ENCODE measurements at regions not wholly inside any gene's neighbourhood (a gene's known extent, or its start where the extent isn't known, plus 50 kb on each side); places are given as distances from the start of the nearest gene placed in this dataset.

DNA sequence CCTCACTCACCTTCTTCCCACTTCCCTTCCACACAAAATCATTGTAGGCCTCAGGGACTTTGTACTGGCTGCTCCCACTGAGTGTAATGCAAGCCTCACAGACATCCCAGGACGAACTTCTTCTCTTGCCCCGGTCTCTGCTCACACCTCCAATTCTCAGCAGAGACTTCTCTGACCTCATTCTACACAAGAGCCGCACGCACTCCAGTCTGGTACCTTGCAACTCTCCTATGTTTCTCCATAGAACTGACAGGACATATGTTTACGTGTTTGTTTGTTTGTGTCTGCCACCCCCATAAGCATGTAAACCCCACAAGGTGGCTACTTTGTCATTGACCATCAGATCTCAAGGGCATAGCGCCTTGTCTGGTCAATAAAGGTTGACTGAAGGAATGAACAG, 350.8 kb downstream of the AJAP1 start:
- DNase-seq (ENCODE audit: low spot score) = no peak

DNA sequence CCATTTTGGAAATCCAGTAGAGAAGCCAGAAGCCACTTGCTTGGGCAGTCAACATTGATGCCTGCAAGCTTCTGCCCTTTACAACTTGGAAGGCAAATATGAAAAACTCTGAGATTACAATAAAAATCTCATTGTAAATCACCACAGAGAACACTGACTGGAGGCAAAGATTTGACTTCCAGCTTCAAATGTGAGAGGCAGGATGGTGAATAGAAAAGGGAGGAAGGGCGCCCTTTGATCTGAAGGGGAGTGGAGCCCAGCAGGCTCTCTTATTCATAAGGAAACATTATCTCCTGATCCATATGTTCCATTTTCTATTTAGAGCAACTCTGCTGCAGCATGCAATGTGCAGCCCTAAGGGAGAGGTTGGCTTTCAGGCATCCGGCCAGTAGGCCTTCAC, 348.3 kb downstream of the AJAP1 start:
- no peak for DNase-seq (ENCODE audit: low spot score)

DNA sequence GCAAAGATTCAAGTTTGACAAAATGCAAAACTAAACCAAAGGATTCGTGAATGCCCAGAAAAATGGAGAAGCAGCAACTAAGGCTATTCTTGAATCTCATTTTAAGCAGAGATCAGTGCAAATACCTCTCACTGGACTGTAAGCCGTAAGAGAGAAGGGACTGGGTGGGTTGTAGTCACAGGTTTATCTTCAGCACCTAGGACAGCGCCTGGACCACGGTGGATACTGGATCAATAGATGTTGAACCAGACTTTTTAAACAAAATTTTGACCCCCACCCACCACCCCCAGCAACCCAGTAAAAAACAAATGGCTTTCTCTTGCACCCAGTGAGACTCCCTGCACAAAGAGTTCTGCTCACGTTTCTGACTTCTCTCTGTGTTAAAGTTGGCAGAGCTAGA, 347.1 kb downstream of the AJAP1 start:
- DNase-seq (ENCODE audit: low spot score) = no peak

GRCh38 chr1:4986306-4986705, 331.9 kb downstream of the AJAP1 start:
- DNase-seq (ENCODE audit: low spot score) = no peak

GRCh38 chr1:4984841-4985240, 330.4 kb downstream of the AJAP1 start:
- DNase-seq (ENCODE audit: low spot score) = no peak

DNA sequence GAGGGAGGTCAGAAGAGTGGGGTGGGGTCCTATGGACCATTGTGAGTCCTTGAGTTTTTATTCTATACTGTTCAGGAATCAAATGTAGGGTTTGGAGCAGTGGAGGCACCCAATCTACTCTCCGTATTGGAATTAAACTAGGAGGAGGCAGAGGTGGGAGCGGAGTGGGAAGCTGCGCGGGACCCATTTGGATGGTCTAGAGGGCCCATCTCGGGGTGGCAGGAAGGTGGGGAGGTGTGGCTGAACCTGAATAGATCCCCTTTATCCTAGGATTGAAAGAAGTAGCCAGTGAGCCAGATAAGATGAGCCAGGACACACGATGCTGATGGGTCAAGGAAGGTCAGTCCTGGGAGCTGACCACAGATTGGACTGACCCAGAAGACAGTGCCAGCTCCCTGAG, 325.8 kb downstream of the AJAP1 start:
- DNase-seq (ENCODE audit: low spot score) = no peak

DNA sequence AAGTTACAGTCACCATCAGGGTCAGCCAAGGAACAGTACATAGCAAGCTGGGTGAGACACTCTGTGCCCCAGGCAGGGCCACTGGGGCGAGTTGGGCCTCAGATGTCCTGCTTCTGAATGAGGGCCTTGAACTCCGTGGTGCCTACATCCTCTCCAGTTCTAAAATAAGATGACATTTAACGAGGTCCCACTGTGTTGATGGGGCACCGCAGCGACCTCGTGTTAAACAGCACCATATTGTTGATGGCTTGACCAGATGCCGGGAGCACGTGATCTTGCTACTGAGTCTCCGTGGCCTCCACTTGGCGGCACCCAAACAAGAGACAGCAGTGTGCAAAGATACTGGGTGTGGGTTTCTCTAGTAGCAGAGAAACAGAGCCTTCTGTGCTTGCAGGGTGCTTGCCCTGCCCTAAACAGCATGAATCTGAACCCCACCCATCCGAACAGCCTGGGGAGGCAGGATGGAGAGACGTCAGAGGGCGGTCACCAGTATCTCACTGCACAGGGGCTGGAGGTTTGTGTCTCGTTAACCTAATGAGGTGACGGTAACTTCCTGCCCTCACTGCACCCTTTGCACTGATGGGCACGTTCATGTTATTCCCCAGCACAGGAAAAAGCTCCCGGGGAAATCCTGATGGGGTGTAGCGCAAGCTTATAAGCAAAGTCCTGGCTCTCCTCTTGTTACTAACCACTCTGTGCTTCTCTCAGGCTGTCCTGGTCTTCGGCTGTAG, 324.4 kb downstream of the AJAP1 start:
- no peak for DNase-seq (ENCODE audit: low spot score)

GRCh38 chr1:4977701-4978100, 323.3 kb downstream of the AJAP1 start:
- DNase-seq (ENCODE audit: low spot score) = no peak

DNA sequence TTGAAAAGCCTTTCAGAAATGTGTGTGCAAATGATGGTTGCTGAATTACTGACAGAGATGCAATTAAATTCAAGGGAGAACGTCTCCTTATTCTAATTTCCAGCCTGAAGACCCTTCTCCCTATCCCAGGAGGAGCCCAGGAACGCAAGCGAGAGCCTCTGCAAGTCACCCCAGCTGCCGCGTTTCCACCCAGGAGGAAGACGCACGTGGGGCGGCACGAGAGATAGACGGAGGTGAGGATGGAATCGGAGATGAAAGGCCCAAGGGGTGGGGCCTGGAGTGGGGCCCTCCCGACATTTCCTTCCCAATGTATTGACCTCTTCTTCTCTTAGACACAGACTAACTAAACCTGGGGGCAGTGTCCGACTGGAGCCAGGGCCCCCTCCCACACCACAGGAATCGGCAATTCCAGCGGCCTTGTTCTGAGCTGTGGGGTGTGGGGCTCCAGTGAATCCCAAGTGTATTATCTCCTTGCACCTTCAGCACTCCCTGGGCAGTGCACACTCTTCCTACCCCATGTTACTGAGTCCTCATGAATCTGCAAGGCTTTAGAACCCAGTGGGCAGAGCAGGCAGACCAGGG, 322.5 kb downstream of the AJAP1 start:
- no peak for DNase-seq (ENCODE audit: low spot score)

- DNase-seq (ENCODE audit: low spot score) = no peak
Observed at GRCh38 chr1:4975856-4976255, 321.4 kb downstream of the AJAP1 start.

- DNase-seq (ENCODE audit: low spot score) = no peak
Observed at GRCh38 chr1:4974981-4975685, 320.7 kb downstream of the AJAP1 start.

DNA sequence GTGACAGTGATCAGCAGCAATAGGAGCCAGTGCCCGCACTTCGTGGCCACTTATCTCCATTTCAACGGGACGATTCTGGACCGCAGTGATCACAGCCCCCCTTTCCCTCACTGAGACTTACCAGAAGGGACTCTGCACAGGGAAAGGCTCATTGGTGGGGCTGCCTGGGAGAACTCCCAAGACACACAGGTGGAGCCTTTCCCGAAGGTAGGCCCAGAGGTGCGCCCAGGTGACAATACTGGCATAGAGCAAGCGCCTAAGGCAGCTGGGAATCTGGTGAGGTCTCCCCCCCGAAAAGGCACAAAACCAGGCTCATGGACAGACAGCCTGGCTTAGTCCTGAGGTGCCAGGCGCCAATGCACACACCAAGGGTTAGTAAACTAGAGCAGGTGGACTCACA, 318.9 kb downstream of the AJAP1 start:
- no peak for DNase-seq (ENCODE audit: low spot score)

- DNase-seq (ENCODE audit: low spot score) = no peak
Observed at GRCh38 chr1:4972761-4973320, 318.4 kb downstream of the AJAP1 start.

DNA sequence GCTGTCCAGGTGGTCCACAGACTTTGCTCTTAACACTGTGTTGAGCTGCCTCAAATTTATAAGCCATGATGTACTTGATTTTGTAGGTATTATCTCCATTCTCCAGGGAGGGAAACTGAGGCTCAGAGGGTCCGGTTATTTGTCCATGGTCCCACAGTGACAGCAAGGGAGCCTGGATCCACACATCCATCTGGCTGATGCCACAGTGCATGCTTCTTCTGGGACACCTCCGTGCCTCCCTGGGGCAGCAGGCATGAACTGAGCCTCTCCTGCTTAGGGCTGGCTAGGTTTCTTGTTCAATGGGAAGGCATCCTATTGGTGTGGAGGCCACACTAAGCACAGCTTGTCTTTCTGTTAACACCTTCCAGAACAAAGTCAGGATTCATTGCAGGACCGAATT, 317.3 kb downstream of the AJAP1 start:
- no peak for DNase-seq (ENCODE audit: low spot score)

- no peak for DNase-seq (ENCODE audit: low spot score)
Observed at GRCh38 chr1:4970532-4970931, 316.1 kb downstream of the AJAP1 start.

DNA sequence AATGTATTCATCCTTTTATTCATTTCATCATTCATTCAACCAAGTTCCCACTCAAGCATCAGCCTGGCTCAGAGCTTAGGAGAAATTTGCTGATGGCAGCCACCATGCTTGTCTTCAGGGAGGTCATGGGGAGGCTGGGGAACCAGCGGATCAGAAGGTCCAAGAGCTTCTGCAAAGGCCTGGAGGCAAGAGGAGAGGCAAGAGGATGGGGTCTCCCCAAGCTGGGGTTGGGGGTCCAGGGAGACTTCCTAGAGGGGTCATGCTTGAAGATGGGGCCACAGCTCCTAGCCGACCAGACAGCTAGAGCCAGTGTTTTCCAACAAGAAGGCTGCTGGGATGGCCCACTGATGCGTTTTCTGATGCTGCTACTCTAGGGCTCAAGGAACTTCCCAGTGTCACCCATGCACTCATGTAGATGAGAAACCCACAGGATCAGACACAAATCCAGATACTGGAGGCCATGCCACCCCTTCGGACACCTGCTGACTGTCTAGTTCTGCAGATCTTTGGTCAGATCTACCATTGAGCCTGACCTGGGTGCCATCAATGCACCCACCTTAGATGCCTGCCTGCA, 315.2 kb downstream of the AJAP1 start:
- no peak for DNase-seq (ENCODE audit: low spot score)

DNA sequence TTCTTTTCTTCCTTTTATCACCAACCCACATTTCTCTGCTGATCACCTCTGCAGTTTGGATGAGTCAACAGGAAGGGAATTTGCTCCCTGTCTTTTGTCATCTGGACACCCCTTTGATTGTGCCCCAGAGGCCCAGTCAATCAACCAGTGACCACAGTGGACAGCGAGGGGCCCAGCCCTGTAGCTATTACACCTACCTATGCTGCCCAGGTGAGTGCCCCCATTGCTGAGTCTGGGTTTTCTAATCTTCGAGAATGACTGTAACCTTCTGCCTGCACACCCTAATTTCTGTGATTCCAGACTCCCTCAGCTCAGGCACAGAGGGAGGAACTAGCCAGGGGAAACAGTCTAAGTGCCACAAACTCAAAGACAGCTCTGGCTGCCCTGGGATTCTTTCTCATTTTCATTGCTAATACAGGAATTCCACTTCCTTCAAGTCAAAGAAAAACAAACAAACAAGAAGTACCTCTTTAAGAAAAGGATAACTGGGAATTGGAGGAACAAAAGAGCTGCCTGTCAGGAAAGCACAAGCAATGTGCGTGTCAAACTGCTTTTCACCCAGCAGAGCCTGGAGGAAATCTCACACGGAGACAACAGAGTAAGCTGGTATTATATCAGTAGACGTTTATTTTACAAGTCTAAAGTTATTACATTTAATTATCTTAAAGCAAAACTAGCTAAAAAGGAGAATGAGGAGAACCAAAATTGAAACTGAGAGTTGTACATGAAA, 311.1 kb downstream of the AJAP1 start:
- DNase-seq (ENCODE audit: low spot score) = no peak

GRCh38 chr1:4964634-4965345, 310.4 kb downstream of the AJAP1 start:
- DNase-seq (ENCODE audit: low spot score) = no peak

- no peak for DNase-seq (ENCODE audit: low spot score)
Observed at GRCh38 chr1:4963251-4963650, 308.8 kb downstream of the AJAP1 start.

DNA sequence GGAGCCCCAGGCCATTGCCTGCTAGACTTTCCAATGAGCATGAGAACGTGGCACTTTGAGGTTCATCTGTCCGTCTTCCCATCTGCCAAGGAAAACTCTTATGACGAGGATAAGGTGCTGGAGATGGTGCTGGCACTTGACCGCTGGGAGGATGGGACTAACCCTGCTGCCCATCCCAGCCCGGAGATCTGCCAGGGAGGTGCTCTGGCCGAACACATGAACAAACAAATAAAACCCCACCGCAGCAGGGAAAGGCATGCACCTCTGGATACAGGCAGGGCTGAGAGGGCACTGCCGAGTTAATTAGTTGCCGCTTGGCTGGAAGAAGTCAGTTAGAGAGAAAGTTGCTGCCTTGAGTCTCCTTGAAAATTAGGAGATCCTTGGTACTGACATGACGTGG, 308.4 kb downstream of the AJAP1 start:
- no peak for DNase-seq (ENCODE audit: low spot score)

- DNase-seq (ENCODE audit: low spot score) = no peak
Observed at GRCh38 chr1:4961935-4962645, 307.7 kb downstream of the AJAP1 start.
